ENCODE measurements at regions not wholly inside any gene's neighbourhood (a gene's known extent, or its start where the extent isn't known, plus 50 kb on each side); places are given as distances from the start of the nearest gene placed in this dataset.
"Not testable (repeated sequence)": the region's sequence is repeated elsewhere in the genome, so short reads cannot be mapped to it uniquely, and the experiment has no call there.

DNA sequence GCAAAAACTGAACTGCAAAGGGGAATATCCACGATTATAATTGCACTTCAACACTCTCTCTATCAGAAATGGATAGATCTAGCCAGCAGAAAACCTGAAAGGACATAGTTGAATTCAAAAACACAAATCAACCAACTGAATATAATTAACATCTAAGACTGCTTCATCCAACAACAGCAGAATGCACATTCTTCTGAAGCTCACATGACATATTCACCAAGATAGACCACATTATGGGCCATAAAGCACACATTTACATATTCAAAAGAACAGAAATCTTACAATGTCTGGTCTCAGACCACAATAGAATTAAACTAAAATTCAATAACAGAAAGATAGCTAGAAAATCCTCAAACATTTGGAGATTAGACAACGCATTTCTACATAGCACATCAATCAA is 118.3 kb downstream of the FBXO4 start:
- DNase-seq = no peak
- TF ChIP-seq GATA1 (IDR thresholded peaks at IDR 0.05; ENCODE audit: low read depth, low read length) (no peak), POLR2A (IDR thresholded peaks at IDR 0.05; ENCODE audit: low read length) (no peak)

DNA sequence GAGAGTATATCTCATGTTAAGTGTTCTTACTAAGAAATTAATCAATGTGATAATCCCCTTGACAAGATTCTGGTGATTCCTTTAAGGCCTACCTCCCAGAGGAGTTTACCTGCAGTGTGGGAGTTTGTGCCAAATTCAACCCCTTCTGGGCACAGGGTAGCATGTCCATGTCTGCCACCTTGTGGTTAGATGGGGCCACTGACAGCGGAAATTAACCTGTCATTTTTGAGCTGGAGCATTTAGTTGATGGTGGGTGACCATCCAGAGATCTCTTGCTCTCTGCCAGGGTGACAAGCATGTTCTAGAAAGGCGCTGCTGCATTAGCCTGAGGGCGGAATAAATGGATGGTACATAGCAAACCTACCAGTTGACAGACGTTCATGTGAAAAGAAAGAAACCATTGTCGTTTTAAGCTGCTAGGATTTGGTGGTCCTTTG is 132.2 kb downstream of the FBXO4 start:
- TF ChIP-seq POLR2A (IDR thresholded peaks at IDR 0.05; ENCODE audit: low read length) (no peak), GATA1 (IDR thresholded peaks at IDR 0.05; ENCODE audit: low read depth, low read length) (no peak)
- peak; percentile 48 to 69 for DNase-seq

DNA sequence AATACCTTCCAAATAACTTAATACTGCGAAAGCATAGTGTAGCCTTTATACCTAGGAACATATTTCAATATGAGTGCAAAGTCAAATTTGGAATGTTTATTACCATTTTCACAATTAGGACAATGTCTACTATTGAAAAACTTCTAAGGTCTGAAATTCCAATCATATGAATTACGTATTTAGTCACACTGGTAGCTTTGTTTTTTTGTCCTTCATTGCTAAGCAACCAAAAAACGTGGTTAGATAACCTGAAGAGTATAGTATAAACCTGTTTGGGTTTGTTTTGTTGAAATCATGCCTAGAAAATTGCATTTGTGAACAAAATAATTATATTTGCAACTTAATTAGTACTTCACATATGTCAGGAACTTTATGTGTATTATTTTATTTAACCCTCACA is 134.2 kb downstream of the FBXO4 start:
- TF ChIP-seq POLR2A (IDR thresholded peaks at IDR 0.05; ENCODE audit: low read length) (no peak), GATA1 (IDR thresholded peaks at IDR 0.05; ENCODE audit: low read depth, low read length) (no peak)
- no peak for DNase-seq

DNA sequence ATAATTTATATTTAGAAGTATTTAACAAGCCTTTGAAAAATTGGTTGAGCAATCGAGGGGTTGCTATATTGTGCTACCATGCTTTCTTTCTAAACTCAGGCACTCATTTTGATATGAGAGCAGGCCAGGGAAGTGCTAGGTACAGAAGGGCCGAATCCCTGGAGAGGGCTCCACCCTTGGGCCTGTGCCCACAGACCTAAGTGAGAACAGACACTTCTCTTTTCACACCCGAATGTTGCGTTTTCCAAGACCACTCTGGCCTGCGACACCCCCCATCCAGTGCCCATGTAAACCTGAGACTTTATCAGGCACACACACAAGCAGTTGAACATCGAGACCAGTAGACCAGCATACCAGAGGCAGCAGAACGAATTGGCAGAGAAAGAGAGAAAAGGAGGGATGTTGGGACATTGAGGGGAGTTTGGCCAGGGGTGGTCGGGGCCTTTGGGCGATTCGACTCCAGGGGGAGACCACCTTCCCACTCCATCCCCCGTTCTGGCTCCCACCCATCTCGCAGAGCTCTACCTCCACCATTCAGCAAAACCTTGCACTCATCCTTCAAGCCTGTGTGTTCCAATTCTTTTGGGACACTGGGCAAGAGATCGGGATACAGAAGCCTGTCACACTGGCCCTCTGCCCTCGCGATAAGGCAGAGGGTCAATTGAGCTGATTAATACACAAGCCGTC is 134.8 kb downstream of the FBXO4 start:
- no peak for DNase-seq
- TF ChIP-seq GATA1 (IDR thresholded peaks at IDR 0.05; ENCODE audit: low read depth, low read length) (no peak), POLR2A (IDR thresholded peaks at IDR 0.05; ENCODE audit: low read length) (no peak)

DNA sequence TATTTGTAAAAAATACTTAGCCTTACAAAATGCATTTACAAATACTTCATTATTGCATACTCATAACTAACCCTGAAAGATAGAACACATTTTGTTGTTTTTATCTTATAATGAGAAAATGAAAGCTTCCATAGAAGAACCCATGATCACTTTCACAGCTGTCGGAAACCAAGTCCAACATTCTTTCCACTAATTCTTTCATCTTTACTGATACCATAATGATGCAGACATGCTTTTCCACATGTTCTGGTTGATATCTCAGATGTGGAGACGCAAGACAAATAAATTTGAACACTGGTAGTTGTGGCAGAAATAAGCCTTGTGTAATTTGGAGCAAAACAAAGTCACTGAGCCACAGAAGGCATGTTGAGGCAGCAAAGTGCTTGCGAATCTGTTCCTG is 136.0 kb downstream of the FBXO4 start:
- no peak for TF ChIP-seq GATA1 (IDR thresholded peaks at IDR 0.05; ENCODE audit: low read depth, low read length)
- no peak for TF ChIP-seq POLR2A (IDR thresholded peaks at IDR 0.05; ENCODE audit: low read length)
- no peak for DNase-seq

DNA sequence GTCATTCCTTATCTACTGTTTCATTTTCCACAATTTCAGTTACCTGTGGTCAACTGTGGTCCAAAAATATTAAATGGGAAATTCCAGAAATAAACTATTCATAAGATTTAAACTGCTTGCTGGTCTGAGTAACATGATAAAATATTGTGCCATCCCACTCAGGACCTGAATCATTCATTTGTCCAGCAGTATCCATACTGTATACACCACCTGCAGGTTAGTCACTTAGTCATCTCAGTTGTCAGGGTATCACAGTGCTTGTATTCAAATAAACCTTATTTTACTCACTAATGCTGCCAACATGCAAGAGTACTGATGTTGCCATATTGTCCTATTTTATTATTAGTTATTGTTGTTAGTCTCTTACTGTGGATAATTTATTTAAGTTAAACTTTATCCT is 139.7 kb downstream of the FBXO4 start:
- DNase-seq = no peak
- no peak for TF ChIP-seq POLR2A (IDR thresholded peaks at IDR 0.05; ENCODE audit: low read length)
- TF ChIP-seq GATA1 (IDR thresholded peaks at IDR 0.05; ENCODE audit: low read depth, low read length) = no peak

DNA sequence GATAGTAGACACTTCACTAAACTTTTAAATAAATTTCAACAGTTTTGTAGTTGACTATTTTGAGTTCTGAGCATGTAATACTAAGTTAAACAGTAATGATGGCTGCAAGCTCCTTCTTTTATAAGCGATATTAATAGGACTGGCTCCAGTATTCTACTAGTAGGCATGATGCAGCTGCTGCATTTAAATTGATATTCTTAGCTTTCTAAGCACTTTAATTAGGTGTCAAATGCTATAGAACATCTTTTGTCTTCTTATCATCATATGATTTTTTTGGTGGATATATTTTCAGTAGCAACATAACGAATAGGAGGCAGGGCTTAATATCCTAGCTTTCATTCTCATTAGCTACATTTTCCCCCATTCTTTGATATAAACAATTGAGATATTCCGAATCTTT is 141.1 kb downstream of the FBXO4 start:
- TF ChIP-seq POLR2A (IDR thresholded peaks at IDR 0.05; ENCODE audit: low read length) (no peak), GATA1 (IDR thresholded peaks at IDR 0.05; ENCODE audit: low read depth, low read length) (no peak)
- no peak for DNase-seq

DNA sequence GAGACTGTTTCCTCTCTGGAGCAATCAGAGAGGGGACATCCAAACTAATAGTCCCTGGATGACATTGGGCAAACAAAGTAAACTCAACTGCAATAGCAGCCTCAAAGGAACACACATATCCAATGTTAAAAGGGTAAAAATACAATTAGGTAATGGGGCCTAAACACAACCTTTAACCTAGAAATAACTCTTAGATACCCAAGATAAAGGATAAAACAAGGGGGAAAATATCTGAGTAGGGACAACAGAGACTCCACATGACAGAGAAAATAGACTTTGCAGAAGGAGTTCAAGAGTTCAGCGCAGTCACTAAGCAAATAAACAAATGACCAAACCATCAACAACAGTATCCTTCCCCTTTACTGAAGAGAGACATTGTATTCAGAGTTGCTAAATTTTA is 149.3 kb downstream of the FBXO4 start:
- TF ChIP-seq GATA1 (IDR thresholded peaks at IDR 0.05; ENCODE audit: low read depth, low read length) (no peak), POLR2A (IDR thresholded peaks at IDR 0.05; ENCODE audit: low read length) (no peak)
- DNase-seq = no peak

DNA sequence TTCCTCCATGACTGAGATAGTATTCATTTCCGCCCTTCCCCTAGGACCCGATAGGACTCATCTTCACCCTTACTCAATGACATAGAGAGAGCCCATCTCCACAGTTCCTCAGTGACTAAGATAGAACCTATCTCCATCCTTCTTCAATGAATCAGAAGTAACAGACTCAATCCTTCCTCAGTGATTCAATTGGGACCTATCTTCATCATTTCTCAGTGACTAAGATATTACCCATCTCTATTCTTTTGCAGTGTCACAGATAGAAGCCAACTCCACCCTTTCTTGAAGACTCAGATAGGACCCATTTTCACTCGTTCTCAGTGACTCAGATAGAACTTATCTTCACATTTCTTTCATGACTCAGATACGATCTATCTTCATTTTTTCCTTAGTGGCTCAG is 164.6 kb downstream of the FBXO4 start:
- TF ChIP-seq POLR2A (IDR thresholded peaks at IDR 0.05; ENCODE audit: low read length) = no peak
- no peak for TF ChIP-seq GATA1 (IDR thresholded peaks at IDR 0.05; ENCODE audit: low read depth, low read length)
- DNase-seq = no peak

DNA sequence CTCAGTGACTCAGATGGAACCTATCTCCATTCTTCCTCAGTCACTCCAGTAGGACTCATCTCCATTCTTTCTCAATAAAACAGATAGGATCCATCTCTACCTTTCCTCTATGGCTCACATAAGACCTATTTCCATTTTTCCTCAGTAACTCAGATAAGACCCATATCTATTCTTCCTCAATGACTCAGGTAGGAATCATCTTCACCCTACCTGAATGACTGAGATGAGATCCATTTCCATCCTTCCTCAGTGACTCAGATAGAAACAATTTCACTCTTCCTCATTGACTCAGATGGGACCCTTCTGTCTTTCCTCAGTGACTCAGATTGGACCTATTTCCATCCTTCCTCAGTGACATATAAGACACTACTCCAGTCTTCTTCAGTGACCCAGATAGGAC is 165.1 kb downstream of the FBXO4 start:
- no peak for DNase-seq
- no peak for TF ChIP-seq GATA1 (IDR thresholded peaks at IDR 0.05; ENCODE audit: low read depth, low read length)
- no peak for TF ChIP-seq POLR2A (IDR thresholded peaks at IDR 0.05; ENCODE audit: low read length)

DNA sequence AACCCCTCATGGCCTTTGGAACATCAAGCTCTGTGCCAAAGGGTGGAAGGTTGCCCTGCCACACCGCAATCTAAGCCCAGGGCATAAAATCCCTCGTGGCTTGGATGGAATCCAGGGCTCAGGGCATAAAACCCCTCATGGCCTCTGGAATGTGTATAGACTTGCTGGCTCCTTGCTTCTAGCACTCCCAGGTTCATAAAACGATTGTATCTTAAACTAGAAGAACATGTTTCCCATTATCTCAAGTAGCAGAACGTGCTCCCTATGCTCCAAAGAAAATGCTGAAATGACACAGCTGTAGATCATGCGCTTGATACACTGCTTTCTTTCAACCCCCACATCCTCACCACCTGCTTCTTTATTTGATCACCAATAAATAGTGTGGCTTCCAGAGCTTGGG is 174.8 kb downstream of the FBXO4 start:
- not testable (repeated sequence) for DNase-seq

DNA sequence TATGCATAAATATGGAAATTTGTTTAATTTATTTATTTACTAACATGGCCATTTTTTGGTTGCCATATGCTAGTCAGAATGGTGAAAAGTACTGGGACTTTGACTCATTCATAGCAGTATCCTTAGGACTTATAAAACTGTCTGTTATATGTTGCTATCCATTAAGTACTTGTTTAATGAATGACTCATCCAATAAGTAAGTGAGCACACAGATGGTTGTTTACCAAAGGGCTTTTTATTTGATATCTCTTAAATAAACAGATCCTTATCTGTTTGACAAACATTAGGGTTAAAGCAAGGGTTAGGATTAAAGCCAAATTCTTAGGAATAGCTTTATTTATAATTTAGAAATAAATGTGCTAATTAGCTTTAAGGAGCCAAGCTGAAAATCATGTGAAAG is 183.4 kb downstream of the FBXO4 start:
- TF ChIP-seq POLR2A (IDR thresholded peaks at IDR 0.05; ENCODE audit: low read length) = no peak
- no peak for TF ChIP-seq GATA1 (IDR thresholded peaks at IDR 0.05; ENCODE audit: low read depth, low read length)
- DNase-seq = no peak

DNA sequence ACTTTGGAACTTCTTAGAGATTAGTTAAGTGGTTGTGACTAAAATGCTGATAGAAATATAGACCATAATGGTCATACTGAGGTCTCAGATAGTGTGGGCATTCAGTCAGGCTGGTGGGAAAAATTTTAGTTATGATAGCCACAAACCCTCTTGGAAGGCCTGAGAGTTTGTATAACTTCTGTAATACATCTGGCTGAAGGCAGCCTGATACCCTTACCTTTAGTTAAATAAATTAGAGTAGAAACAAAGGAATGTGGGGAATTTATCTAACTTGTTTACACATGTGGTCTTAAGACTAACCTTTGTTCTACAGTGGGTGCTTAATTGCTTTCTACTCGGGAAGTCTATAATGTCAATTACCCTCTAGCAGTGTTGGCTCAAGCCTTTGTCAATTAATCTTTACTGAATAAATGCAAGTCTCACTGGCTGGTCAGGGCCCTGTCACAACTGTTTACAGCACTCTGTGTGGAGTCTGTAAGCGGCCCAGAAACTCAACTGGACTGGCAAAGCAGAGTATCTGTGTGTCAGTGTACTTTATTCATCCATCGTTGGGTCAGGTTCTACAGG is 184.0 kb downstream of the FBXO4 start:
- TF ChIP-seq GATA1 (IDR thresholded peaks at IDR 0.05; ENCODE audit: low read depth, low read length) = no peak
- no peak for TF ChIP-seq POLR2A (IDR thresholded peaks at IDR 0.05; ENCODE audit: low read length)
- DNase-seq = no peak

DNA sequence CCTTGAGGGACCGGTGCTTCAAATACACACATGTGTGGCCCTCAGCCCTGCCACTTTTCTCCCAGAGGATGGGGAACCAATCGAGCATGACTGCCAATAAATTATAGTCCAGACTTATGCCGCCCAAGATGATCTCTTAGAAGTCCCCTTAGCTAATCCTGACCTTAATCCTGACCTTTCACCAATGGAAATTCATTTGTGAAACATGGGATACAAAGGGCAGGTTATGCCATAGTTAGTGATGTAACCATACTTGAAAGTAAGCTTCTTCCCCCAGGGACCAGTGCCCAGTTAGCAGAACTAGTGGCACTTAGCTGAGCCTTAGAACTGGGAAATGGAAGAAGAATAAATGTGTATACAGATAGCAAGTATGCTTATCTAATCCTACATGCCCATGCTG is 190.6 kb downstream of the FBXO4 start:
- not testable (repeated sequence) for DNase-seq

DNA sequence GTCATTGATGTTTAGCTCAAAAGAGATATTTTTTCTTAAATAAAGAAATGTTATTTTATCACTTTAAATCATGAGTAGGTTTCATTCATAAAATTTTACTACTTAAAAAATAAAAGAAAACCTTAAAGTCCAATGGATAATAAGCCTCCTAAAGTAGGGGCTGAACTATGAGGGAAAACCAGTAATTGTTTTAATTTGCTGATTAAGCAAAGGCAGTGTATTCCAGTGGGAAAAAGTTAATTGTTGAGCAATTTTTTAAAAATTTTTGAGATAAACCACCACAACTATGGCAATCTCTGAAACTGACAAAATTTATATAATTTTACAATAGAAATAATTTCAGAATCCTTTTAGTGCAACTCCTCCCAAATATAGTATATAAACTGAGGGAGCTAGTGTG is 195.0 kb downstream of the FBXO4 start:
- no peak for TF ChIP-seq GATA1 (IDR thresholded peaks at IDR 0.05; ENCODE audit: low read depth, low read length)
- TF ChIP-seq POLR2A (IDR thresholded peaks at IDR 0.05; ENCODE audit: low read length) = no peak
- no peak for DNase-seq

DNA sequence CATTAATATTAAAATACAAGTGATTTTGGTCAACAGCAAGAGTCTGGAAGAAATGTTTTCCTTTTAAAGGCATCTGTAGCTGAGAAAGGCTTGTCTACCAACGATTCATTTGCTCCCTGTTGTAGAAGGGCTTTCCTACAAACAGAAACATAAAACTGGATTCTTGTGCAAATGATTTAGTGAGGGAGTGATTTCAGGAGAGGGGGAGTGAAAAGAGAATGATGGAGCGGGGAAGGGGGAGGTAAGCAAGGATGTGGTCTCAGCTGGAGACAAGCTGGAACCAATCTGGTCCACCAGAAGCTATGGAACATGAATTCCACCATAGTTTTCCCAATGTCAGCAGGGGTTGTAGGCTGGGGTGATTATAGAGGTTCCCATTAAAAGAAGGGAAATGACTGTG is 196.3 kb downstream of the FBXO4 start:
- DNase-seq = no peak
- TF ChIP-seq POLR2A (IDR thresholded peaks at IDR 0.05; ENCODE audit: low read length) (no peak), GATA1 (IDR thresholded peaks at IDR 0.05; ENCODE audit: low read depth, low read length) (no peak)
